ENCODE measurements at regions not wholly inside any gene's neighbourhood (a gene's known extent, or its start where the extent isn't known, plus 50 kb on each side); places are given as distances from the start of the nearest gene placed in this dataset.
"Not testable (repeated sequence)": the region's sequence is repeated elsewhere in the genome, so short reads cannot be mapped to it uniquely, and the experiment has no call there.

- no peak for DNase-seq
Measured at GRCh38 chr5:39629946-39630345, 205.2 kb upstream of the DAB2 start.

GRCh38 chr5:39628348-39628747 is 203.6 kb upstream of the DAB2 start:
- DNase-seq: no peak

GRCh38 chr5:39624890-39625289 is 200.1 kb upstream of the DAB2 start:
- DNase-seq: no peak

GRCh38 chr5:39624268-39624886 is 199.6 kb upstream of the DAB2 start:
- DNase-seq: no peak

GRCh38 chr5:39623291-39623865 is 198.6 kb upstream of the DAB2 start:
- DNase-seq: no peak

- DNase-seq: no peak
Measured at GRCh38 chr5:39622281-39622680, 197.5 kb upstream of the DAB2 start.

- no peak for DNase-seq
Measured at GRCh38 chr5:39619168-39619818, 194.5 kb upstream of the DAB2 start.

- DNase-seq: no peak
Measured at GRCh38 chr5:39618391-39618790, 193.6 kb upstream of the DAB2 start.

- DNase-seq: no peak
Measured at GRCh38 chr5:39616131-39616530, 191.4 kb upstream of the DAB2 start.

GRCh38 chr5:39611076-39611475 is 186.3 kb upstream of the DAB2 start:
- DNase-seq: not testable (repeated sequence)

GRCh38 chr5:39608024-39608423 is 183.2 kb upstream of the DAB2 start:
- DNase-seq: no peak

- no peak for DNase-seq
Measured at GRCh38 chr5:39606591-39606990, 181.8 kb upstream of the DAB2 start.

- DNase-seq: no peak
Measured at GRCh38 chr5:39605588-39606575, 181.1 kb upstream of the DAB2 start.

- DNase-seq: no peak
Measured at GRCh38 chr5:39605145-39605544, 180.4 kb upstream of the DAB2 start.

GRCh38 chr5:39604491-39604890 is 179.7 kb upstream of the DAB2 start:
- DNase-seq: no peak

GRCh38 chr5:39599721-39600431 is 175.1 kb upstream of the DAB2 start:
- no peak for DNase-seq

GRCh38 chr5:39598661-39599248 is 174.0 kb upstream of the DAB2 start:
- no peak for DNase-seq

- no peak for DNase-seq
Measured at GRCh38 chr5:39588179-39588578, 163.4 kb upstream of the DAB2 start.

GRCh38 chr5:39587675-39588074 is 162.9 kb upstream of the DAB2 start:
- DNase-seq: no peak

GRCh38 chr5:39586185-39586584 is 161.4 kb upstream of the DAB2 start:
- no peak for DNase-seq

GRCh38 chr5:39584927-39585326 is 160.1 kb upstream of the DAB2 start:
- DNase-seq: no peak
